Ishikawa (cell line): ENCODE measurements at regions not wholly inside any gene's neighbourhood (a gene's known extent, or its start where the extent isn't known, plus 50 kb on each side); places are given as distances from the start of the nearest gene placed in this dataset.

ENCODE experiments used
- MAX ChIP-seq: IDR thresholded peaks from 2 replicates; pipeline ENCODE4 v1.6.1; 2012
- RAD21 ChIP-seq: IDR thresholded peaks from 2 replicates; pipeline ENCODE4 v1.6.1; 2012; ENCODE audit warnings: low read depth
- TAF1 ChIP-seq: IDR thresholded peaks from 2 replicates; pipeline ENCODE4 v1.6.1; 2012; ENCODE audit warnings: low read depth, mild to moderate bottlenecking

- TF ChIP-seq TAF1 (no peak), MAX (no peak), RAD21 (no peak)
Measured at GRCh38 chr13:50711131-50711815, 132.2 kb downstream of the DLEU7 start.
